Bronchial epithelial cell (primary cell): ENCODE measurements at regions not wholly inside any gene's neighbourhood (a gene's known extent, or its start where the extent isn't known, plus 50 kb on each side); places are given as distances from the start of the nearest gene placed in this dataset.
"Not testable (repeated sequence)": the region's sequence is repeated elsewhere in the genome, so short reads cannot be mapped to it uniquely, and the experiment has no call there.

ENCODE experiments used
- DNase-seq: peaks from one replicate; pipeline ENCODE4 v3.0.0-alpha.2; 2010; ENCODE audit warnings: low read depth
- FAIRE-seq: peaks from 2 replicates; lab custom pipeline; 2011; peaks lifted over from hg19 to GRCh38; lab: Jason Lieb, UNC
- H3K27me3 ChIP-seq: 2 replicates; pipeline ENCODE4 v1.5.1; 2011; ENCODE audit warnings: low read length; ENCODE audit not compliant: control insufficient read depth, insufficient read depth
- H3K36me3 ChIP-seq: 2 replicates; pipeline ENCODE4 v1.5.1; 2011; ENCODE audit warnings: low read length; ENCODE audit not compliant: control insufficient read depth, insufficient read depth
- H3K4me3 ChIP-seq: 2 replicates; pipeline ENCODE4 v1.5.1; 2011; ENCODE audit warnings: mild to moderate bottlenecking, low read depth, low read length, control low read depth
- TF ChIP-seq, protein P1 (sequence below): IDR thresholded peaks from 2 replicates; pipeline ENCODE4 v1.5.1; 2011; ENCODE audit warnings: mild to moderate bottlenecking, moderate library complexity, low read length, control low read depth, inconsistent platforms; ENCODE audit not compliant: insufficient read depth, severe bottlenecking

DNA sequence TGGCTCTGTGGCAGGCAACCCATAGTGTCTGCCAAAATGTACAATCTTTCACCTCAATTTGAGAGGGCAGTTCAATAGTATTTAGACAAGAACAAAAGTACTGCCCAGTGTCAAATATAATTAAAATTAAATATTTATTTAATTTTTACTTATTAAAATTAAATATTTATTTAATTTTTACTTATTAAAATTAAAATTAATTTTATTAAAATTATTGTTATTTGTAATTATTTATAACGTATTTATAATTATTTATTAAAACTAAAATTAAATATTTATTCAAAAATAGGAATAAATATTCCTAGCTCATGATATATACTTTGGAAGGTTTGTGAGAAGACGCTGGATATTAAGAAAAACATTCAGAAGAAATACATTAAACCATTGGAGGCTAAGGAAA is 93.7 kb upstream of the CAV2 start:
- FAIRE-seq: no peak
- H3K27me3 ChIP-seq: no peaks in the 10 kb centered on the region
- TF ChIP-seq, protein P1, sequence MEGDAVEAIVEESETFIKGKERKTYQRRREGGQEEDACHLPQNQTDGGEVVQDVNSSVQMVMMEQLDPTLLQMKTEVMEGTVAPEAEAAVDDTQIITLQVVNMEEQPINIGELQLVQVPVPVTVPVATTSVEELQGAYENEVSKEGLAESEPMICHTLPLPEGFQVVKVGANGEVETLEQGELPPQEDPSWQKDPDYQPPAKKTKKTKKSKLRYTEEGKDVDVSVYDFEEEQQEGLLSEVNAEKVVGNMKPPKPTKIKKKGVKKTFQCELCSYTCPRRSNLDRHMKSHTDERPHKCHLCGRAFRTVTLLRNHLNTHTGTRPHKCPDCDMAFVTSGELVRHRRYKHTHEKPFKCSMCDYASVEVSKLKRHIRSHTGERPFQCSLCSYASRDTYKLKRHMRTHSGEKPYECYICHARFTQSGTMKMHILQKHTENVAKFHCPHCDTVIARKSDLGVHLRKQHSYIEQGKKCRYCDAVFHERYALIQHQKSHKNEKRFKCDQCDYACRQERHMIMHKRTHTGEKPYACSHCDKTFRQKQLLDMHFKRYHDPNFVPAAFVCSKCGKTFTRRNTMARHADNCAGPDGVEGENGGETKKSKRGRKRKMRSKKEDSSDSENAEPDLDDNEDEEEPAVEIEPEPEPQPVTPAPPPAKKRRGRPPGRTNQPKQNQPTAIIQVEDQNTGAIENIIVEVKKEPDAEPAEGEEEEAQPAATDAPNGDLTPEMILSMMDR: no peak
- no peak overlapping the region for H3K4me3 ChIP-seq
- no peaks in the 10 kb centered on the region for H3K36me3 ChIP-seq
- DNase-seq: no peak

DNA sequence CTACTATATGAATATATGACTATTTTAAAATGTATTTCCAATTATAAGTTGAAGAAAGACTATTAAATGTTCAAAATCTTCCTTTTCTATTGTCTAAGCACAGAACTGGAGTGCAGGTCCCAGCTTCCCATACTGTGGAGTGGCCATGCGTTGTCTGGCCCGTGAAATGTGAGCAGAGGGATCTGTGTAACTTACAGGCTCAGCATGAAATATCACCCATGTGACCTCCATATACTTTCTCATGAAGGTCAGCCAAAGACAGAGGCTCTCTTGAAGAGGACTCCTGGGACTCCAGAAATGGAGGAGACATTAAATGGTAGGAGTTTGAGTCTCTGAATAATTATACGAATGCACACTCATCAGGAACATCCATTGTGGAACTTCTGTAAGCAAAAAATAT is 92.4 kb upstream of the CAV2 start:
- DNase-seq (no peak), FAIRE-seq (no peak)
- no peaks in the 10 kb centered on the region for H3K27me3 ChIP-seq
- no peaks in the 10 kb centered on the region for H3K36me3 ChIP-seq
- TF ChIP-seq, protein P1: no peak
- no peak overlapping the region for H3K4me3 ChIP-seq

DNA sequence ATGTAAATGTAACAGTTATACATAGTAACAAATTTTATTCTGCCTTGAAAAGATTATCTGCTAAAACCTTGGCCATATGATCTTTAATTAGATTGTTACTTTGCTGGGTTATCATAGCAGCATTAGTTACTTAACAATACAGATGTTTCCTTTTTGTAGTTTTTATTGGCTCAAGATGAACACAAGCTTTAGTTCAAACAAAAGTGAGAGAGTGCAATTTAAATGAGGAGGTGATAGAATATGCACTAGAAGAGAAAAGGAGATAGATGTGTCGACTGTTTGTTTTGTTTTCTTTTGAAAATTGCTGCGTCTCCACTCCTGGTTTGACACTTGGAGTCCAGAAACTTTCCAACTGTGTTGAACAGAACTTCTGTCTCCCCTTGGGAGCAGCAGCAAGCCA is 91.4 kb upstream of the CAV2 start:
- no peaks in the 10 kb centered on the region for H3K36me3 ChIP-seq
- FAIRE-seq: no peak
- TF ChIP-seq, protein P1: no peak
- H3K27me3 ChIP-seq: no peaks in the 10 kb centered on the region
- no peak for DNase-seq
- H3K4me3 ChIP-seq: no peak overlapping the region

DNA sequence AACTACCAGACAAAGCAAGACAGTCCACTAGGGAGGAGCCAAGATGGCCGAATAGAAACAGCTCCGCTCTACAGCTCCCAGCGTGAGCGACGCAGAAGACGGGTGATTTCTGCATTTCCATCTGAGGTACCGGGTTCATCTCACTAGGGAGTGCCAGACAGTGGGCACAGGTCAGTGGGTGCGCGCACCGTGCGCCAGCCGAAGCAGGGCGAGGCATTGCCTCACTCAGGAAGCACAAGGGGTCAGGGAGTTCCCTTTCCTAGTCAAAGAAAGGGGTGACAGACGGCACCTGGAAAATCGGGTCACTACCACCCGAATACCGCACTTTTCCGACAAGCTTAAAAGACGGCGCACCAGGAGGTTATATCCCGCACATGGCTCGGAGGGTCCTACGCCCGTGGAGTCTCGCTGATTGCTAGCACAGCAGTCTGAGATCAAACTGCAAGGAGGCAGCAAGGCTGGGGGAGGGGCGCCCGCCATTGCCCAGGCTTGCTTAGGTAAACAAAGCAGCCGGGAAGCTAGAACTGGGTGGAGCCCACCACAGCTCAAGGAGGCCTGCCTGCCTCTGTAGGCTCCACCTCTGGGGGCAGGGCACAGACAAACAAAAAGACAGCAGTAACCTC is 90.6 kb upstream of the CAV2 start:
- not testable (repeated sequence) for H3K27me3 ChIP-seq, FAIRE-seq, DNase-seq, H3K4me3 ChIP-seq, H3K36me3 ChIP-seq

DNA sequence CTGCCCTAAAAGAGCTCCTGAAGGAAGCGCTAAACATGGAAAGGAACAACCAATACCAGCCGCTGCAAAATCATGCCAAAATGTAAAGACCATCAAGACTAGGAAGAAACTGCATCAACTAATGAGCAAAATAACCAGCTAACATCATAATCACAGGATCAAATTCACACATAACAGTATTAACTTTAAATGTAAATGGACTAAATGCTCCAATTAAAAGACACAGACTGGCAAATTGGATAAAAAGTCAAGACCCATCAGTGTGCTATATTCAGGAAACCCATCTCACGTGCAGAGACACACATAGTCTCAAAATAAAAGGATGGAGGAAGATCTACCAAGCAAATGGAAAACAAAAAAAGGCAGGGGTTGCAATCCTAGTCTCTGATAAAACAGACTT is 88.8 kb upstream of the CAV2 start:
- not testable (repeated sequence) for H3K27me3 ChIP-seq, H3K36me3 ChIP-seq, H3K4me3 ChIP-seq, DNase-seq, FAIRE-seq

DNA sequence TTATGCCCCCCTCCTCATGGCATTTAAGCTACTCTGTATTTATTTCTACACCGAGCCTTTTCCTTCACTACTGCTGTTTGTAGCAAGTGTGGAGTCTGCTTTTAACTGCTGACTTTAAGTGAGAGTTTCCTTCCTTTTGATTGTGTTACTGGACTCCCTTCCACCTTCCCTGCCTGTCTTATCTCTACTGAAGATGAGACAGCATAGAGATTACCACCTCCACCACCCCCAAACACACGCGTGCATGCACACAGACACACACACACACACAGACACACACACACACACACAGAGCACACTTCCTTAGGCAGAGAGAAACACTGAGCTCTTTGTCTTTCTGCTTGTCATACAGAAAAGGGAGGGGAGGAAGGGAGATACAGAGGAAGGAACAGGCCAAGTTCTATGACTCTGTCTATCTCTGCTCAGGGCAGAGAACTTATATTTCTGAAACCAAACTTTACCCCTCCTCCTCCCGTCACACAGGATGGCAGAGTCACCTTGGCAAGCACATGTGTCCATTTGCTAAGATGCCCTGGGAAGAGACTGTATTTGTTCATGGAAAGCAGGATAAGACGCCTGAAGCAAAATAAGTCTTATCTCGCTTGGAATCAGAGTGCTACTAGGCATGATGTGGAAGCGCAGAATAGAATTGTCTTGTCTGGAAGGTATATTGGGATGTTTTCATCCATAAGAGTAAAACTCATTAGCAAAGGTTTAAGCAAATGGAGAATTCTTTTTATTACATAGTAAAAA is 81.8 kb upstream of the CAV2 start:
- no peak for DNase-seq
- no peak for FAIRE-seq
- Histone ChIP-seq H3K36me3 (no peaks in the 10 kb centered on the region), H3K27me3 (no peaks in the 10 kb centered on the region), H3K4me3 (no peak overlapping the region)
- TF ChIP-seq, protein P1: no peak
